Neural progenitor cell (in vitro differentiated cells): ENCODE measurements at regions not wholly inside any gene's neighbourhood (a gene's known extent, or its start where the extent isn't known, plus 50 kb on each side); places are given as distances from the start of the nearest gene placed in this dataset.

ENCODE experiments used
- DNase-seq: peaks from one replicate; pipeline ENCODE4 v3.0.0-alpha.2; 2016; ENCODE audit warnings: low spot score
- H2AFZ ChIP-seq: fragments of 200-600 bp; sonication (generic); replicated peaks from 2 replicates; pipeline ENCODE4 v1.6.1; 2016; ENCODE audit warnings: antibody characterized with exemption
- H3F3A ChIP-seq: fragments of 200-600 bp; sonication (generic); 2 replicates; pipeline ENCODE4 v1.6.1; 2016; ENCODE audit warnings: antibody characterized with exemption, low read depth
- H3K27ac ChIP-seq: fragments of 200-600 bp; sonication (generic); 2 replicates; pipeline ENCODE4 v1.5.1; 2016; ENCODE audit warnings: mild to moderate bottlenecking
- H3K27me3 ChIP-seq: fragments of 200-600 bp; sonication (generic); 2 replicates; pipeline ENCODE4 v1.6.1; 2016; ENCODE audit warnings: mild to moderate bottlenecking, moderate library complexity
- H3K36me3 ChIP-seq: fragments of 200-600 bp; sonication (generic); 2 replicates; pipeline ENCODE4 v1.5.1; 2016
- H3K4me1 ChIP-seq: fragments of 200-600 bp; sonication (generic); 2 replicates; pipeline ENCODE4 v1.6.1; 2016; ENCODE audit warnings: mixed run types
- H3K4me2 ChIP-seq: fragments of 200-600 bp; sonication (generic); 2 replicates; pipeline ENCODE4 v1.6.1; 2016
- H3K4me3 ChIP-seq: fragments of 200-600 bp; sonication (generic); 2 replicates; pipeline ENCODE4 v1.5.1; 2016
- H3K79me2 ChIP-seq: fragments of 200-600 bp; sonication (generic); 2 replicates; pipeline ENCODE4 v1.6.1; 2016; ENCODE audit warnings: low read depth
- H3K9ac ChIP-seq: fragments of 200-600 bp; sonication (generic); 2 replicates; pipeline ENCODE4 v1.6.1; 2016
- H3K9me3 ChIP-seq: fragments of 200-600 bp; sonication (generic); 2 replicates; pipeline ENCODE4 v1.5.1; 2016; ENCODE audit warnings: low read depth
- H4K20me1 ChIP-seq: fragments of 200-600 bp; sonication (generic); 2 replicates; pipeline ENCODE4 v1.6.1; 2016; ENCODE audit warnings: low read depth
- H3K27ac Mint-ChIP-seq: 3 replicates; pipeline ENCODE4 v1.8.0; 2021; ENCODE audit warnings: mixed read lengths
- H3K27me3 Mint-ChIP-seq: 2 replicates; pipeline ENCODE4 v1.8.0; 2022; ENCODE audit warnings: low read depth, mild to moderate bottlenecking, inconsistent platforms, moderate library complexity, mixed read lengths; ENCODE audit not compliant: insufficient read depth
- H3K36me3 Mint-ChIP-seq: 3 replicates; pipeline ENCODE4 v1.8.0; 2021; ENCODE audit warnings: mixed read lengths
- H3K4me1 Mint-ChIP-seq: 3 replicates; pipeline ENCODE4 v1.8.0; 2021; ENCODE audit warnings: mixed read lengths
- H3K4me3 Mint-ChIP-seq: 3 replicates; pipeline ENCODE4 v1.8.0; 2021; ENCODE audit warnings: mild to moderate bottlenecking, moderate library complexity, mixed read lengths
- H3K9me3 Mint-ChIP-seq: 3 replicates; pipeline ENCODE4 v1.8.0; 2020; ENCODE audit warnings: mixed read lengths
- EZH2 ChIP-seq: fragments of 200-600 bp; sonication (generic); IDR thresholded peaks from 2 replicates; pipeline ENCODE4 v1.6.1; 2017; ENCODE audit warnings: antibody characterized with exemption, mild to moderate bottlenecking, moderate library complexity
- EZH2phosphoT487 ChIP-seq: fragments of 200-600 bp; sonication (generic); IDR thresholded peaks from 2 replicates; pipeline ENCODE4 v1.6.1; 2017; ENCODE audit warnings: antibody characterized with exemption
- TF ChIP-seq, protein P1 (sequence below): fragments of 200-600 bp; sonication (generic); IDR thresholded peaks from 2 replicates; pipeline ENCODE4 v1.5.1; 2017; ENCODE audit warnings: antibody characterized with exemption, mild to moderate bottlenecking

DNA sequence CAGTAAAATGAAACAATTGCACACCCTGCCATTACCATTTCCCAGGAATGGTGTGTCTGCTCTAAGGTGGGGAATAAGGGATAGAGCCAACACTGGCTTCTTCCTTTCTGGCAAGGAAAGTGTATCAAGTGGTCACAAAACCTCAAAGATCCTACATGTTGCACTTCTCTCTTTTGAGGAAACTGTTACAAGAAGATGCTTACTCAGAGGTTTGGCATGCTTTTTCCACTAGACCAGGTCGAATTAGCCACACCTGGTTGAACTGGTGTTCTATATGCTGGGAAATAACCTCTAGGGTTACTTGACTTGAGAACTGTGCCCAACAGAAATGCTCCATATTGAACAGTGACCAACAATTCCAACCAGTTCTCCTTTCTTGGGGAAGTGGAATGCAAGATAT lies 102.9 kb downstream of the LRRN1 start:
- H3K4me1 ChIP-seq, result no peaks in the 10 kb centered on the region
- no peaks in the 10 kb centered on the region for H3K27me3 ChIP-seq
- no peaks in the 10 kb centered on the region for H3F3A ChIP-seq
- no peaks in the 10 kb centered on the region for H3K36me3 ChIP-seq
- peaks cover 5% of the 10 kb centered on the region for H3K36me3 Mint-ChIP-seq
- no peak overlapping the region for H3K4me3 Mint-ChIP-seq
- H3K4me1 Mint-ChIP-seq, result no peaks in the 10 kb centered on the region
- no peak overlapping the region for H3K4me2 ChIP-seq
- H2AFZ ChIP-seq, result no peak overlapping the region
- H3K9me3 Mint-ChIP-seq, result peaks cover 6% of the 10 kb centered on the region
- TF ChIP-seq EZH2phosphoT487, result no peak
- TF ChIP-seq, protein P1, sequence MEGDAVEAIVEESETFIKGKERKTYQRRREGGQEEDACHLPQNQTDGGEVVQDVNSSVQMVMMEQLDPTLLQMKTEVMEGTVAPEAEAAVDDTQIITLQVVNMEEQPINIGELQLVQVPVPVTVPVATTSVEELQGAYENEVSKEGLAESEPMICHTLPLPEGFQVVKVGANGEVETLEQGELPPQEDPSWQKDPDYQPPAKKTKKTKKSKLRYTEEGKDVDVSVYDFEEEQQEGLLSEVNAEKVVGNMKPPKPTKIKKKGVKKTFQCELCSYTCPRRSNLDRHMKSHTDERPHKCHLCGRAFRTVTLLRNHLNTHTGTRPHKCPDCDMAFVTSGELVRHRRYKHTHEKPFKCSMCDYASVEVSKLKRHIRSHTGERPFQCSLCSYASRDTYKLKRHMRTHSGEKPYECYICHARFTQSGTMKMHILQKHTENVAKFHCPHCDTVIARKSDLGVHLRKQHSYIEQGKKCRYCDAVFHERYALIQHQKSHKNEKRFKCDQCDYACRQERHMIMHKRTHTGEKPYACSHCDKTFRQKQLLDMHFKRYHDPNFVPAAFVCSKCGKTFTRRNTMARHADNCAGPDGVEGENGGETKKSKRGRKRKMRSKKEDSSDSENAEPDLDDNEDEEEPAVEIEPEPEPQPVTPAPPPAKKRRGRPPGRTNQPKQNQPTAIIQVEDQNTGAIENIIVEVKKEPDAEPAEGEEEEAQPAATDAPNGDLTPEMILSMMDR, result no peak
- no peak for TF ChIP-seq EZH2
- H3K27me3 Mint-ChIP-seq, result no peaks in the 10 kb centered on the region
- no peaks in the 10 kb centered on the region for H3K79me2 ChIP-seq
- no peaks in the 10 kb centered on the region for H3K9me3 ChIP-seq
- DNase-seq, result no peak
- H3K27ac ChIP-seq, result no peak overlapping the region
- H3K27ac Mint-ChIP-seq, result no peak overlapping the region
- no peaks in the 10 kb centered on the region for H4K20me1 ChIP-seq
- no peak overlapping the region for H3K9ac ChIP-seq
- H3K4me3 ChIP-seq, result no peak overlapping the region

DNA sequence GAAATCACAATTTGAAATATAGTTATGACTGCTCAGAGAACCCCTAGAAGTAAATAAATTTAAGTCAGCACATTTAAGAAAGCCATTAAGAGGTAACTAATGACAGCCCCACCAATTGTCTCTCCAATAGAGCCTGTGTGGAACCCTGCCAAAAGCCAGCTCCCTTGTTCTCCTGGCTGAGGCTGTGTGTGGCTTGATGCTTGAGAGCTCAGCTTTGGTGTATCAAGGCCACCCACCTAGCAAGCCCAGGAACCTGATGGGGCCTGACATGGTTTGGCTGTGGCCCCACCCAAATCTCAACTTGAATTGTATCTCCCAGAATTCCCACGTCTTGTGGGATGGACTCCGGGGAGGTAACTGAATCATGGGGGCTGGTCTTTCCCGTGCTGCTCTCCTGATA lies 106.9 kb downstream of the LRRN1 start:
- Mint-ChIP-seq H3K27ac (no peak overlapping the region), H3K36me3 (peaks cover 5% of the 10 kb centered on the region), H3K4me1 (peaks cover 9% of the 10 kb centered on the region), H3K9me3 (peaks cover 14% of the 10 kb centered on the region), H3K27me3 (peaks cover 2% of the 10 kb centered on the region), H3K4me3 (no peak overlapping the region)
- H3F3A ChIP-seq, result no peaks in the 10 kb centered on the region
- no peak overlapping the region for H3K4me2 ChIP-seq
- H3K36me3 ChIP-seq, result no peaks in the 10 kb centered on the region
- TF ChIP-seq EZH2phosphoT487, result no peak
- no peak for TF ChIP-seq EZH2
- TF ChIP-seq, protein P1, result no peak
- DNase-seq, result no peak
- no peaks in the 10 kb centered on the region for H3K27me3 ChIP-seq
- H3K79me2 ChIP-seq, result no peaks in the 10 kb centered on the region
- no peak overlapping the region for H3K27ac ChIP-seq
- H3K4me1 ChIP-seq, result no peaks in the 10 kb centered on the region
- H3K9ac ChIP-seq, result no peak overlapping the region
- no peak overlapping the region for H2AFZ ChIP-seq
- H3K4me3 ChIP-seq, result no peak overlapping the region
- H4K20me1 ChIP-seq, result no peaks in the 10 kb centered on the region
- H3K9me3 ChIP-seq, result no peaks in the 10 kb centered on the region

DNA sequence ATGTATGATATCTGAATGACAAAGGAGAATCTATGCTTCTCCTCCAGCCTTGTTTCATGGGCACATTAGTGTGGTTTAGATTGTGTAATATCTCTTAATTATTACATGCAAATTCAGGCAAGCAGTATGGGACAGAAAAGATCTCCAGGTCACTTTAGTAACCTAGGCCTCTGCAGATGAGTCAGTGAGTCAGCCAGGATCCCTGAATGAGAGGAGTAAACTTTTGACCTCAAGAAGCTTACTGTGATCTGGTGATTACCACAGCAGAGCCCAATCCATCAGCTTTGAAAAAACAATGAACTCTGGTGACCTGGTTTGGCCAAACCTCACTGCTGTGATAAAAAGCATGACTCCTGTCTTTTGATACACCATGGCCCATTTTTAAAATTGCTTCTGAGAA lies 107.8 kb downstream of the LRRN1 start:
- H3K36me3 ChIP-seq, result no peaks in the 10 kb centered on the region
- no peaks in the 10 kb centered on the region for H3K4me1 ChIP-seq
- H4K20me1 ChIP-seq, result no peaks in the 10 kb centered on the region
- H3F3A ChIP-seq, result no peaks in the 10 kb centered on the region
- TF ChIP-seq, protein P1, result no peak
- TF ChIP-seq EZH2 (no peak), EZH2phosphoT487 (no peak)
- Mint-ChIP-seq H3K4me3 (no peak overlapping the region), H3K36me3 (peaks cover 5% of the 10 kb centered on the region), H3K4me1 (peaks cover 9% of the 10 kb centered on the region), H3K9me3 (peaks cover 16% of the 10 kb centered on the region), H3K27ac (no peak overlapping the region), H3K27me3 (peaks cover 2% of the 10 kb centered on the region)
- H2AFZ ChIP-seq, result no peak overlapping the region
- H3K9me3 ChIP-seq, result no peaks in the 10 kb centered on the region
- H3K9ac ChIP-seq, result no peak overlapping the region
- H3K4me2 ChIP-seq, result no peak overlapping the region
- no peak overlapping the region for H3K27ac ChIP-seq
- H3K4me3 ChIP-seq, result no peak overlapping the region
- H3K79me2 ChIP-seq, result no peaks in the 10 kb centered on the region
- no peaks in the 10 kb centered on the region for H3K27me3 ChIP-seq
- DNase-seq, result no peak
